ENCODE measurements at regions not wholly inside any gene's neighbourhood (a gene's known extent, or its start where the extent isn't known, plus 50 kb on each side); places are given as distances from the start of the nearest gene placed in this dataset.

DNA sequence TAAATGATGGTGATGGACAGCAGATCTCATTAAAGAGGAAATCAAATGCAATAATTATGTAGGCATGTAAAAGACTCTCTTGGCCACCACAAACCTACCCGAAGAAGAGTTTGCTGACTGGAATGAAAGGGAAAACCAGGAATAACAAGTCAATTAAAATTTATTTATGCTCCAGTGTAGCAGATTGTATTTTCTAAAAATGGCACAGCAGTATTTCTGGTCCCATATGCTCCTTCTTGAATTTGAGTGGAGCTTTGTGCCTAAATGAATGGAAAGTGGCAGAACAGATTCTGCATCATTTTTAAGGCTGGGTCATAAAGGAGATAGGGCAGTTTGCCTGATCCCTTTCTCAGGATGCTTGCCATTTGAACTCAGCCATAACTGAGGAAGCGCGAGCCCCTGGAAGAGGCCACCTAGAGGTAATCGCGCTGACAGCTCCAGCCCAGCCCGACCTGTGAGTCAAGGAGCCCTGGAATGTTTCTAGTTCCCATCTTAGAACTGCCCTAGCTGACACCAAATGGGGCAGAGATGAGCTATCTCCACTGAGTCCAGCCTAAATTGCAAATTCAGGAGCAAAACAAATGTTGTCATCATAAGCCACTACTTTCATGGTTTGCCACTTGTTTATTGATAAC is 229.2 kb upstream of the TMTC1 start:
- Histone ChIP-seq H3K4me1 (ENCODE audit: control insufficient read depth, insufficient read depth, low read length) (no peaks in the 10 kb centered on the region), H2BK5ac (ENCODE audit: low read depth, low read length, poor library complexity, severe bottlenecking) (no peak overlapping the region), H3K23ac (ENCODE audit: low read depth, low read length) (no peak overlapping the region), H3K9ac (ENCODE audit: low read depth, low read length) (no peak overlapping the region), H2BK15ac (ENCODE audit: low read depth, low read length) (no peak overlapping the region), H3K79me1 (ENCODE audit: low read depth in 1 of 2, low read length in 2 of 2) (no peaks in the 10 kb centered on the region), H2AK5ac (ENCODE audit: low read depth, low read length) (no peak overlapping the region), H4K91ac (ENCODE audit: insufficient read depth, low read depth, low read length) (no peak overlapping the region), H3K27ac (ENCODE audit: insufficient read depth, low read length) (no peak overlapping the region), H3K27me3 (ENCODE audit: control insufficient read depth, insufficient read depth, low read length) (no peaks in the 10 kb centered on the region; the same call in 1 of the 2 replicates), H2BK120ac (ENCODE audit: low read depth, low read length) (no peak overlapping the region), H3K36me3 (ENCODE audit: control insufficient read depth, insufficient read depth, low read length) (no peaks in the 10 kb centered on the region), H3K18ac (ENCODE audit: low read depth, low read length) (no peak overlapping the region), H3K14ac (replicated peaks; ENCODE audit: low read depth, low read length) (no peak overlapping the region), H3K56ac (ENCODE audit: extremely low read depth, insufficient read depth, low read length) (no peak overlapping the region), H3K9me1 (ENCODE audit: insufficient read depth, low read length) (no peaks in the 10 kb centered on the region), H3K4me2 (ENCODE audit: low read depth, low read length) (no peak overlapping the region), H3K4me3 (ENCODE audit: insufficient read depth, low read depth, low read length) (no peak overlapping the region), H2AFZ (replicated peaks; ENCODE audit: low read length, poor library complexity) (no peak overlapping the region), H2AK9ac (replicated peaks; ENCODE audit: low read depth, low read length, poor library complexity) (no peak overlapping the region), H3K4ac (ENCODE audit: low read depth, low read length) (no peak overlapping the region), H4K20me1 (ENCODE audit: insufficient read depth, low read length) (no peaks in the 10 kb centered on the region), H4K8ac (ENCODE audit: low read depth in 2 of 2, low read length in 2 of 2) (no peak overlapping the region), H2BK20ac (ENCODE audit: low read depth, low read length) (no peak overlapping the region), H3K9me3 (ENCODE audit: control insufficient read depth, insufficient read depth, low read length) (no peaks in the 10 kb centered on the region), H4K5ac (ENCODE audit: low read depth, low read length) (no peak overlapping the region)
- DNase-seq, result no peak
- ChIA-PET POLR2A (ENCODE audit: unreplicated experiment) (no interaction called here), CTCF (no interaction called here)
- no TSS peak for BruUV-seq (replicated peaks)
- ATAC-seq (ENCODE audit: low read depth), result no peak
- dilution Hi-C loops (cut with HindIII; ENCODE audit: low sequenced_read_pairs, unreplicated experiment), result no loop called here
- TF ChIP-seq RCOR1 (IDR thresholded peaks at IDR 0.05; ENCODE audit: insufficient replicate concordance, low read length), result no peak
- TF ChIP-seq SMC3 (IDR thresholded peaks at IDR 0.05; ENCODE audit: low read depth, low read length), result no peak
- TF ChIP-seq BHLHE40 (IDR thresholded peaks at IDR 0.05; ENCODE audit: low read depth, low read length), result no peak
- TF ChIP-seq MXI1 (IDR thresholded peaks at IDR 0.05; ENCODE audit: borderline replicate concordance, low read depth, low read length), result no peak
- intact Hi-C loops (cut with micrococcal nuclease), result no loop called here
- WGBS, 2 experiments (ENCODE audit: extremely low coverage in 2 of 2, insufficient read length in 1 of 2), result 80% methylated on average over 2 of the region's 6 CpGs; no CpG with 5 or more reads in 1 of the 2 experiments
- in situ Hi-C loops (cut with MboI; ENCODE audit: low sequenced_read_pairs), result no loop called here
